BLaER1 (cell line): ENCODE measurements at regions not wholly inside any gene's neighbourhood (a gene's known extent, or its start where the extent isn't known, plus 50 kb on each side); places are given as distances from the start of the nearest gene placed in this dataset.

Experiments
- H3K27ac ChIP-seq: shearing (Covaris generic); formaldehyde crosslinking; 2 replicates; pipeline ENCODE4 v1.8.1; 2022
- H3K27me3 ChIP-seq: shearing (Covaris generic); formaldehyde crosslinking; 2 replicates; pipeline ENCODE4 v1.8.1; 2022
- H3K36me3 ChIP-seq: shearing (Covaris generic); formaldehyde crosslinking; 2 replicates; pipeline ENCODE4 v1.8.1; 2022
- H3K4me1 ChIP-seq: shearing (Covaris generic); formaldehyde crosslinking; 2 replicates; pipeline ENCODE4 v1.8.1; 2022
- H3K4me2 ChIP-seq: shearing (Covaris generic); formaldehyde crosslinking; 2 replicates; pipeline ENCODE4 v1.8.1; 2022
- H3K4me3 ChIP-seq: shearing (Covaris generic); formaldehyde crosslinking; 2 replicates; pipeline ENCODE4 v1.8.1; 2022
- H3K9ac ChIP-seq: shearing (Covaris generic); formaldehyde crosslinking; 2 replicates; pipeline ENCODE4 v1.8.1; 2022
- H3K9me3 ChIP-seq: shearing (Covaris generic); formaldehyde crosslinking; 2 replicates; pipeline ENCODE4 v1.8.1; 2022
- H4K20me1 ChIP-seq: shearing (Covaris generic); formaldehyde crosslinking; 2 replicates; pipeline ENCODE4 v1.8.1; 2022
- Cebpa-rat ChIP-seq: shearing (Covaris generic); IDR thresholded peaks from 2 replicates; pipeline ENCODE4 v1.8.1; 2022

DNA sequence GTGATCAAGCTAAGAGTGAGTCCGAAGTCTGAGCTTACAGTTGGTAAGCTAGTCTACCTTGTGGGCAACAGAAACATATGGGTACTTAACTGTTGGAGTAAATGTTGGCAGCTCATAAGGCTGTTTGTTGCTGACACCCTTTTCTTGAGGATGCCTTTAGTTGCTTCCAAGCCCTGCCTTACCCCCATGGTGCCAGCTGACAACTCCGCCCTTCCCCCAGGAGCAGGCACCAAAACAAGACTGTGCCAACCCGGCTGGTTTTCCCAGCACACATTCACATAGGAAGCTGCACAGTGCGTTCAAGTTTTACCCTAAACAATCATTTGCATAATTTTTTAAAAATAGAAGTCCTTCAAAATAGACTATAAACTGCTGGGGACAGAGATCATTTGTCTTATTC, 150.2 kb upstream of the LMO4 start:
- Histone ChIP-seq H3K27me3 (no peaks in the 10 kb centered on the region), H3K9ac (no peak overlapping the region), H3K4me1 (peaks cover 22% of the 10 kb centered on the region), H3K4me2 (0 out of 2 replicates have a peak overlapping the region, but pooled peaks have one; percentile 44), H3K36me3 (no peaks in the 10 kb centered on the region), H3K4me3 (no peak overlapping the region), H3K27ac (no peak overlapping the region), H4K20me1 (no peaks in the 10 kb centered on the region), H3K9me3 (no peaks in the 10 kb centered on the region)
- no peak for TF ChIP-seq Cebpa-rat

DNA sequence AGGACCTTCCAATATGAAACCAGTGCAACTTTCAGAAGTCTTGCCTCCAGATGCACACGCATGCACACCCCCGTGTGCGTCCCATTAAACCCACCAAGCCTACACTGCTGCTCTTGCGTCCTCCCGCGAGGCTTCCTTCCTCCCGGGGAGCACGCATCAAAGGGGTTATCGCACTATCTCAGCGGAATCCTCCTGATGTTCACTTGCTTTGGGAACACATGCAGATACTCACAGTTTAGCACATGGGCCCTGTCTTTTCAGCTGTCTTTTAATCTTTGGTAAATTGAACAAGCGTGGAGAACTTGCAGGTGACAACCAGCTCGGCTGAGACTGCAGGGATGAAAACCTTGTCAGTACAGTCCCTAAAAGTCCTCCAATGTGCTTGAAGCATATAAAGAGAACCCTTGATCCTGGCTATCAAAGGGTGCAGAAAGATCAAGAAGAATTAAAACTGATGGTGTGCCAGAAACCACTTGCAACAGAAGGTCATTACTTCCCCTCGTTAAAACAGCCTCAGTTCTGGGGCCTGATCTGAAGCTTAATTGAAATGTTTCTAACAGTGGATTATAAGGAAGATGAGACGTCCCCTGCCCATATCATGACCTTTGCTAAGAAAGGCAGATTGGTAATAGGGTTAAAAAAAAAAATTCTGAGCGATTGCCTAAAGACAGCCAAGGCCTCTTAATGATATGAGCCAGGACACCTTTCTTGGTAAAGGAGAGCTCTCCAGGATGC, 149.4 kb upstream of the LMO4 start:
- H3K9me3 ChIP-seq, result no peaks in the 10 kb centered on the region
- peak overlapping the region; percentile 44 for H3K4me2 ChIP-seq
- TF ChIP-seq Cebpa-rat, result no peak
- H3K9ac ChIP-seq, result no peak overlapping the region
- no peaks in the 10 kb centered on the region for H3K36me3 ChIP-seq
- H3K27ac ChIP-seq, result no peak overlapping the region
- H3K27me3 ChIP-seq, result no peaks in the 10 kb centered on the region
- H3K4me3 ChIP-seq, result no peak overlapping the region
- no peaks in the 10 kb centered on the region for H4K20me1 ChIP-seq
- peaks cover 22% of the 10 kb centered on the region for H3K4me1 ChIP-seq

DNA sequence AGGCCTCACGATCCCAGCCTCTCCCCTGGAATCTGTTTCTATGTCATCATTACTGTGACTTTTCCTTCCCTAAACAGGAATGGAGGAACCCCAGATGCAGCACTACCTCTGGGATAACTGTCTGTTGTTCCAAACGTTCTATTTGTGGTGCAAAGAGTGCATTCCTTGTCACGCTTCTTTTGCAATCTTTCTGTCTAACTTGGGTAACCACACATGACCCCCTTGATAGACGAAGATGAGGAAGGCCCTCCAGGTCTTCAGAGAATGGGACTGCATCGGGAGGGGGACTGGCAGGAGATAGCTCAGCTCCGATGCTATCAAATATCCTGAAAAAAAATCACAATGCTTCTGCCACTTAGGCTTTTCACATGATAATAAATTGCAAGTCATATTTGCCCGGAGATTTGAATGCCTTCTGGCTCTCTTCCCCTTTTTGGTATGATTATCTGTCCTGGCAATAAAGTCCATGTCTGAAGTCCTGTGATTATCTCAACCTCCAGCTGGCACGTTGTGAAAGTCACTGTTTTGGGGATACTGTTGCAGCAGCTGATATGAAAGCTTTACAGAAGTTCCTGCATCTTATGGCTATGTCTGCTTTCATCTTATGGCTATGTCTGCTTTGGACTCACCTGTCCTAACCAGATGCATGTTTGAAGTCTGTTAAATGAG, 148.7 kb upstream of the LMO4 start:
- Histone ChIP-seq H3K9ac (no peak overlapping the region), H3K4me3 (no peak overlapping the region), H3K9me3 (no peaks in the 10 kb centered on the region), H3K36me3 (no peaks in the 10 kb centered on the region), H4K20me1 (no peaks in the 10 kb centered on the region), H3K27me3 (no peaks in the 10 kb centered on the region), H3K4me2 (peak overlapping the region; percentile 44), H3K27ac (no peak overlapping the region), H3K4me1 (peaks cover 22% of the 10 kb centered on the region)
- no peak for TF ChIP-seq Cebpa-rat

DNA sequence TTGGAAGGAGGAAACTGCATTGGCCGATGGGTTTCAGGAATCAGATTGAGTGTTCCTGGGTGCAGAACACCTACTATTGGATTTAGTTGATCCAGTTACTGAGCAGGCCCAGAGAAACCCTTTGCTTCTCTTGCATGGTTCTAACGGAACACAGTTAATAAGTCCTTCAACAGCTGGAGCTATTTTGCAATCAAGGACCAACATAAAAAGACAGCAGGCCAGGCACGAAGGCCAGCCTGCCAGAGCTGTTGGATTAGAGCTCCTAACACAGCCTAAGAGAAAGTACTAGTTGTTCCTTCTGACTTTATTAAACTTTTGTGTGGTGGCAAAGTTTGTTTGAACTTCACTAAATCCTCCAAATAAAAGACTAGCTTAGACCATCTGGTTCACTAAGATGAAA, 148.0 kb upstream of the LMO4 start:
- H3K27ac ChIP-seq, result no peak overlapping the region
- peaks cover 22% of the 10 kb centered on the region for H3K4me1 ChIP-seq
- no peaks in the 10 kb centered on the region for H3K36me3 ChIP-seq
- no peak overlapping the region for H3K4me2 ChIP-seq
- no peaks in the 10 kb centered on the region for H4K20me1 ChIP-seq
- no peaks in the 10 kb centered on the region for H3K27me3 ChIP-seq
- H3K9ac ChIP-seq, result no peak overlapping the region
- no peak for TF ChIP-seq Cebpa-rat
- H3K9me3 ChIP-seq, result no peaks in the 10 kb centered on the region
- H3K4me3 ChIP-seq, result no peak overlapping the region

- H3K9ac ChIP-seq, result no peak overlapping the region
- no peaks in the 10 kb centered on the region for H3K9me3 ChIP-seq
- no peak overlapping the region for H3K4me3 ChIP-seq
- no peaks in the 10 kb centered on the region for H4K20me1 ChIP-seq
- H3K27me3 ChIP-seq, result no peaks in the 10 kb centered on the region
- H3K36me3 ChIP-seq, result no peaks in the 10 kb centered on the region
- no peak overlapping the region for H3K27ac ChIP-seq
- TF ChIP-seq Cebpa-rat, result no peak
- peaks cover 16% of the 10 kb centered on the region for H3K4me1 ChIP-seq
- H3K4me2 ChIP-seq, result no peak overlapping the region
These were observed 146.1 kb upstream of the LMO4 start for GRCh38 chr1:87182611-87183010.

DNA sequence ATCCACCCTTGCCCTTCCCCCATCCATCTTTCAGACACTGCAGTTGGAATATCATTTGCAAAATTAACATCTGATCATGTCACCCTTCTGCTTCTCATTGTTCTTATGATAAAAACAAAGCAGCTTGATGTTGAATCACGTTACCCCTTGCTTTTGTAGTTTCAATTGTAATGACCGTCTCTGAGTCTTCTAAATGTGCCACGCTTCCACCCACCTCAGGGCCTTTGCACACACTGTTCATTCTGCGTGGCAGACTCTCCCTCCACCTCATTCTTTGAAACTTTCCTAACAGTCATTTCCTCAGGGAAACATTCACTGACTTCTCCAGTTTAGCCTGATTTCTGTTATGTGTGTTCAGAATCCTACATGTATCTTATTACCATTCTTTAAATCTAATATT, 143.6 kb upstream of the LMO4 start:
- TF ChIP-seq Cebpa-rat, result no peak
- Histone ChIP-seq H3K4me3 (no peak overlapping the region), H3K27me3 (no peaks in the 10 kb centered on the region)

DNA sequence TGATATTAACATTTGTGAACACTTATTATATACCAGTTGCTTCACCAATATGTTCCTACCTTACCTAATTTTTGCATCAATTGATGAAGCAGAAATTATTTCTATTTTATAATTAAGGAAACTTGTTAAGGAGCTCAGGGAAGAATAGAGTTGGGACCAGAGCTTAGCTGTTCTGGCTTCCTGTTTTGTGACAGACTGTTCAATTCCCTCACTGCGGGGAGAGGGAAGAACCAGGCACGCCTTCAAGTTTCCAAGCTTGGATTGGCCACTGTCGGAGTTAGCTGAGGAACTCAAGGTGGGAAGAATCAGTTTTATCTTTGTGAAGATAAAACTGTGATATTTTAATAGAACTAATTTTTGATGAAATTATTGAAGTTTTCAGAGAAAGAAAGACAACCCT, 142.3 kb upstream of the LMO4 start:
- TF ChIP-seq Cebpa-rat, result no peak
- H3K4me1 ChIP-seq, result no peaks in the 10 kb centered on the region
- H3K27ac ChIP-seq, result no peak overlapping the region
- H3K27me3 ChIP-seq, result no peaks in the 10 kb centered on the region
- no peaks in the 10 kb centered on the region for H3K36me3 ChIP-seq
- no peak overlapping the region for H3K9ac ChIP-seq
- H4K20me1 ChIP-seq, result no peaks in the 10 kb centered on the region
- no peak overlapping the region for H3K4me2 ChIP-seq
- no peak overlapping the region for H3K4me3 ChIP-seq
- H3K9me3 ChIP-seq, result no peaks in the 10 kb centered on the region

More for the DNA sequence above, 143.6 kb upstream of the LMO4 start:
- no peak overlapping the region for H3K27ac ChIP-seq
- H3K4me2 ChIP-seq, result no peak overlapping the region
- H3K36me3 ChIP-seq, result no peaks in the 10 kb centered on the region
- H4K20me1 ChIP-seq, result no peaks in the 10 kb centered on the region
- no peaks in the 10 kb centered on the region for H3K9me3 ChIP-seq
- no peak overlapping the region for H3K9ac ChIP-seq
- peaks cover under 1% of the 10 kb centered on the region; the same call in 1 of the 2 replicates for H3K4me1 ChIP-seq

DNA sequence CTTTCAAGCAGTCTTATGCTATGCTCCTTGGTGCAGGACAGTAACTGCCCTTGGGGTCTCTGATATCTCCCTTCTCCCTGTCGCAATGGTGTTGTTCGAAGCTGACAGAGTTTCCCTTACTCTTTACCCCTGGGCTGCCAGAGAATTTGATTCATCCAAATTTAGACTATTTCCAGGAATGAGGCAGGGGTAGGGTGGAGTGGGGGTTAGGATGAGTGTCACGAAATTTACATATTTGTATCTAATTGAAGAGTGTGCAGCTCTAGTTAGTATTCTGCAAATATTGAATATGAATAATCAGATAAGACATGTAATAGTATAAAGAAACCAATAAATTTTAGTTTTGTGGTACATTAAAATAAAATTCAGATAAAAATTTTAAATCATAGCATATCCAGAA, 140.0 kb upstream of the LMO4 start:
- H4K20me1 ChIP-seq, result no peaks in the 10 kb centered on the region
- TF ChIP-seq Cebpa-rat, result no peak
- no peak overlapping the region for H3K4me3 ChIP-seq
- H3K4me1 ChIP-seq, result no peaks in the 10 kb centered on the region
- H3K36me3 ChIP-seq, result no peaks in the 10 kb centered on the region
- H3K27me3 ChIP-seq, result no peaks in the 10 kb centered on the region
- H3K27ac ChIP-seq, result no peak overlapping the region
- H3K9ac ChIP-seq, result no peak overlapping the region
- H3K4me2 ChIP-seq, result no peak overlapping the region
- H3K9me3 ChIP-seq, result no peaks in the 10 kb centered on the region

DNA sequence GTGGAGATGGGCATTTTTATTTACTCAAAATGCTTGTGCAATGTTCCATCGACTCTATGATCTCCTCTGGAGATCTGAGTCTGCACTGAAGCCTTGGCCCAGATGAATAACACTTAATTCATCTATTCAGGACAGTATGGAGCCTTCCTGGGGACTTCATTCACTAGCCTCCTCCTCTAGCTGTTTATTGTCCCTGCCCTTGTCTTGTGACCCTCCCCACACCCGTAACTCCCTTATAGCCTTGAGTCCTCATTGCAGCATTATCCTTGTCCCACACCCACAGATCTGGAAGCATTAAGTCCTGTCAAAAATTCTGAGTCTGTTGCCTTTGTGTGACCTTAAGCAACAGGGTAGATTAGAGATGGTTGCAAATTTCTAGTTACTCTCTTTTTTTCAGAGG, 138.3 kb upstream of the LMO4 start:
- Histone ChIP-seq H4K20me1 (no peaks in the 10 kb centered on the region), H3K4me2 (no peak overlapping the region), H3K4me1 (no peaks in the 10 kb centered on the region), H3K27ac (no peak overlapping the region), H3K36me3 (no peaks in the 10 kb centered on the region), H3K27me3 (no peaks in the 10 kb centered on the region), H3K9me3 (peaks cover 10% of the 10 kb centered on the region), H3K4me3 (no peak overlapping the region), H3K9ac (no peak overlapping the region)
- no peak for TF ChIP-seq Cebpa-rat

- Histone ChIP-seq H3K4me1 (no peaks in the 10 kb centered on the region), H3K4me3 (no peak overlapping the region), H3K9me3 (peaks cover 14% of the 10 kb centered on the region), H3K27me3 (no peaks in the 10 kb centered on the region), H4K20me1 (no peaks in the 10 kb centered on the region), H3K4me2 (no peak overlapping the region), H3K9ac (no peak overlapping the region), H3K27ac (no peak overlapping the region), H3K36me3 (no peaks in the 10 kb centered on the region)
- no peak for TF ChIP-seq Cebpa-rat
These were observed 137.0 kb upstream of the LMO4 start for GRCh38 chr1:87191646-87192045.
